ENCODE measurements at regions not wholly inside any gene's neighbourhood (a gene's known extent, or its start where the extent isn't known, plus 50 kb on each side); places are given as distances from the start of the nearest gene placed in this dataset.

DNA sequence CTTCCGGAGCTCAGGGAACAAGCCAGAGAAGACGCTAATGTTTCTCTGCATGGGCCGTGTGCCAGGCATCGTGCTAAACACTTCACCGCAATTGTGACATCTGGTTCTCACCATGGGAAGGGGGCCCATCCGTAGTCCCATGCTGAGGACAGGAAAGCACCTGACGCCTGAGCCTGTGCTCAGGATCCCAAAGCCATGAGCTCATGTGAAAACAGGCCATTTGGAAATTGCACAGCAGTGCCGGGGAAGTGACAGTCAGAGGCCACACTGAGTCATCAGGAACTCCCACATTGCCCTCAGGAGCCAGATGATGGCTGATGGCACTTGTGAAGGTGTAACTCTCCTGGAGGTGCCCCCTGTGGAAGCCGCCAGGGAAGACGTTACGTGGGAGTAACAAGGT is 141.0 kb downstream of the INHBB start:
- TF ChIP-seq, protein P1, sequence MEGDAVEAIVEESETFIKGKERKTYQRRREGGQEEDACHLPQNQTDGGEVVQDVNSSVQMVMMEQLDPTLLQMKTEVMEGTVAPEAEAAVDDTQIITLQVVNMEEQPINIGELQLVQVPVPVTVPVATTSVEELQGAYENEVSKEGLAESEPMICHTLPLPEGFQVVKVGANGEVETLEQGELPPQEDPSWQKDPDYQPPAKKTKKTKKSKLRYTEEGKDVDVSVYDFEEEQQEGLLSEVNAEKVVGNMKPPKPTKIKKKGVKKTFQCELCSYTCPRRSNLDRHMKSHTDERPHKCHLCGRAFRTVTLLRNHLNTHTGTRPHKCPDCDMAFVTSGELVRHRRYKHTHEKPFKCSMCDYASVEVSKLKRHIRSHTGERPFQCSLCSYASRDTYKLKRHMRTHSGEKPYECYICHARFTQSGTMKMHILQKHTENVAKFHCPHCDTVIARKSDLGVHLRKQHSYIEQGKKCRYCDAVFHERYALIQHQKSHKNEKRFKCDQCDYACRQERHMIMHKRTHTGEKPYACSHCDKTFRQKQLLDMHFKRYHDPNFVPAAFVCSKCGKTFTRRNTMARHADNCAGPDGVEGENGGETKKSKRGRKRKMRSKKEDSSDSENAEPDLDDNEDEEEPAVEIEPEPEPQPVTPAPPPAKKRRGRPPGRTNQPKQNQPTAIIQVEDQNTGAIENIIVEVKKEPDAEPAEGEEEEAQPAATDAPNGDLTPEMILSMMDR (IDR thresholded peaks at IDR 0.05): no peak
- TF ChIP-seq POLR2A (IDR thresholded peaks at IDR 0.05) (no peak), EP300 (IDR thresholded peaks at IDR 0.05) (no peak)
